NT2/D1 (cell line): ENCODE measurements at regions not wholly inside any gene's neighbourhood (a gene's known extent, or its start where the extent isn't known, plus 50 kb on each side); places are given as distances from the start of the nearest gene placed in this dataset.

Source experiments
- DNase-seq: peaks from one replicate; pipeline ENCODE4 v3.0.0-alpha.2; 2011; ENCODE audit warnings: low read depth, low spot score
- H3K27me3 ChIP-seq: 2 replicates; pipeline ENCODE4 v1.6.0; 2011; ENCODE audit warnings: mild to moderate bottlenecking; ENCODE audit not compliant: insufficient read length, insufficient read depth
- H3K36me3 ChIP-seq: 2 replicates; pipeline ENCODE4 v1.6.1; 2011; ENCODE audit warnings: mild to moderate bottlenecking, low read length, mixed read lengths; ENCODE audit not compliant: insufficient read depth, insufficient read length
- H3K4me1 ChIP-seq: 2 replicates; pipeline ENCODE4 v1.5.1; 2011; ENCODE audit not compliant: insufficient read depth, insufficient read length
- H3K4me3 ChIP-seq: 2 replicates; pipeline ENCODE4 v1.5.1; 2011; ENCODE audit warnings: low read depth; ENCODE audit not compliant: insufficient read length
- H3K9ac ChIP-seq: 2 replicates; pipeline ENCODE4 v1.6.0; 2011; ENCODE audit warnings: low read depth; ENCODE audit not compliant: insufficient read length
- H3K9me3 ChIP-seq: 2 replicates; pipeline ENCODE4 v1.5.1; 2011; ENCODE audit warnings: mild to moderate bottlenecking, low read length; ENCODE audit not compliant: insufficient read depth
- SUZ12 ChIP-seq: IDR thresholded peaks from 2 replicates; pipeline ENCODE4 v1.6.1; 2011; ENCODE audit not compliant: insufficient read length, insufficient read depth; ENCODE audit errors: extremely low read depth
- YY1 ChIP-seq: IDR thresholded peaks from 2 replicates; pipeline ENCODE4 v1.6.1; 2011; ENCODE audit not compliant: insufficient read length, insufficient read depth
- ZNF274 ChIP-seq: IDR thresholded peaks from 2 replicates; pipeline ENCODE4 v1.6.1; 2011; ENCODE audit warnings: mild to moderate bottlenecking, low read depth, low read length

DNA sequence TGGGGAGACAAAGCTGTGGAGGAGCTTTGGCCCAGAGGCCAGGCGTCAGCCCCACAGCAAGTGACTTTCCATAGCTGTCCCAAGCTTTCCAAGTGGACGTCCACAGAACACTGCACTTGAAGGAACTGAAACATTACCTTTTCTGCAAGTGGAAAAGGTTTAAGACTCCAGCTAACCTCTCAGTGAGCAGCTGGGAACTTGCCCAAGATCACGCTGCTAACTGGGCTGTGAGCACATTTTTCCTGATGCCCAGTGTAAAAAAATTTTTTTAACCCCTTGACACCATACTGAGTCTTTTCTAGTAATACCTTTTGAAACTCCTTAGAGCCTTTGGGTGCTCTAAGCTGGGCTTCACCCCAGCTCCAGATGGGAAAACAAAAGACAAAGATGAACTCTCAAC, 256.7 kb downstream of the HAUS1 start:
- H3K36me3 ChIP-seq, result no peaks in the 10 kb centered on the region
- peaks cover 13% of the 10 kb centered on the region; the same call in 1 of the 2 replicates for H3K9me3 ChIP-seq
- H3K9ac ChIP-seq, result no peak overlapping the region
- H3K4me3 ChIP-seq, result no peak overlapping the region
- H3K27me3 ChIP-seq, result no peaks in the 10 kb centered on the region
- H3K4me1 ChIP-seq, result peaks cover 7% of the 10 kb centered on the region
- TF ChIP-seq ZNF274 (no peak), YY1 (no peak), SUZ12 (no peak)
- DNase-seq, result no peak

DNA sequence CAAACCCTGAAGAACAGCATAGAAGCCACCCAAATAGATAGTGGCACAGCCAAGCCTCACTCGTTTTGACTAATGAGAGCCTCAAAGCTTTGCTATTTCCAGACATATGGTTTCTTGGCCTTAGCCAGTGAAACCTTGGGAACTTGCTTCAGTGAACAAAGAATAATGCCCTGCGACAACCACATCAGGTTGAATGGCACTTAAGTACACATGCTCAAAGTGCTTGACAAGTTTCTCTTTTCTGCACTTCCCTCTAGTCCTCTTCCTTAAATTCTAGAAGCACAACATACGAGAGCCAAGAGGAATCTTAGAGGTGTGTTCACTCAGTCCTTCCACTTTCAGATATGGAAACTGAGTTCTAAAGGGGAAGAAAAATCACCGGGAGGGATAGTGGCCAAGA, 258.3 kb downstream of the HAUS1 start:
- TF ChIP-seq ZNF274 (no peak), YY1 (no peak)
- no peak for DNase-seq
- no peak overlapping the region for H3K9ac ChIP-seq
- no peaks in the 10 kb centered on the region for H3K36me3 ChIP-seq
- no peak overlapping the region for H3K4me3 ChIP-seq
- H3K4me1 ChIP-seq, result peaks cover 7% of the 10 kb centered on the region
- peaks cover 13% of the 10 kb centered on the region; the same call in 1 of the 2 replicates for H3K9me3 ChIP-seq
- H3K27me3 ChIP-seq, result no peaks in the 10 kb centered on the region

DNA sequence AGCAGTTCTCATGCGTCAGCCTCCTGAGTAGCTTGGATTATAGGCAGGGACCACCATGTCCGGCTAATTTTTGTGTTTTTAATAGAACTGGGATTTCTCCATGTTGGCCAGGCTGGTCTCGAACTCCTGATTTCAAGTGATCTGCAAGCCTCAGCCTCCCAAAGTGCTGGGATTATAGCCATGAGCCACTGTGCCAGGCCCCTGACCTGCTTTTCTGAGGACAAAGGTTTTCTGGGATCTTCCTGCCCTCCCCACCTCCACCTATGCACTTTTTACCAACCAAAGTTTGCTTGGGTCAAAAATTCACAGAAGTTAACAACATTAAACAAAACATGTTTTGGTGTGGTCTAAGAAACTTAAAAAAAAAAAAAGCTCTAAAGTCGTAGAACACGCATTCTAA, 259.9 kb downstream of the HAUS1 start:
- no peaks in the 10 kb centered on the region for H3K27me3 ChIP-seq
- no peak overlapping the region for H3K9ac ChIP-seq
- peaks cover 12% of the 10 kb centered on the region; the same call in 1 of the 2 replicates for H3K9me3 ChIP-seq
- H3K4me1 ChIP-seq, result no peaks in the 10 kb centered on the region
- no peaks in the 10 kb centered on the region for H3K36me3 ChIP-seq
- TF ChIP-seq SUZ12, result no peak
- no peak for TF ChIP-seq YY1
- no peak for TF ChIP-seq ZNF274
- no peak overlapping the region for H3K4me3 ChIP-seq
- no peak for DNase-seq

DNA sequence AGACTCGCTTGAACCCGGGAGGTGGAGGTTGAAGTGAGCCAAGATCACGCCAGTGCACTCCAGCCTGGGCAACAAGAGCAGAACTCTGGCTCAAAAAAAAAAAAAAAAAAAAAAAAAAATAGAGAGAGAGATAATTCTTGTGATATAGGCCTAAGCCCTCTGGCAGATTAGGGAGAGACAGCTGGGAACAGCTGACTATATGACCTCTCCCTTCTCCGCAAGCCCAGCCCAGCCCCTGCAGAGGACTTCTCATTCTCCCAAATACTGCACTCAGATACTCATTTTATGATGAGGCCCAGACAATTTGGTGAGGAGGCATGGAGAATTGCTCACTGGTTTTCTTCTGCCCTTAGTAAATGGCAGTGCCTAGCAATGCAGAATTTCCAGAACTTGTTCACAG, 262.0 kb downstream of the HAUS1 start:
- Histone ChIP-seq H3K27me3 (no peaks in the 10 kb centered on the region), H3K4me3 (no peak overlapping the region), H3K9ac (no peak overlapping the region), H3K36me3 (no peaks in the 10 kb centered on the region), H3K4me1 (no peaks in the 10 kb centered on the region), H3K9me3 (no peaks in the 10 kb centered on the region)
- no peak for DNase-seq
- TF ChIP-seq ZNF274 (no peak), YY1 (no peak), SUZ12 (no peak)

DNA sequence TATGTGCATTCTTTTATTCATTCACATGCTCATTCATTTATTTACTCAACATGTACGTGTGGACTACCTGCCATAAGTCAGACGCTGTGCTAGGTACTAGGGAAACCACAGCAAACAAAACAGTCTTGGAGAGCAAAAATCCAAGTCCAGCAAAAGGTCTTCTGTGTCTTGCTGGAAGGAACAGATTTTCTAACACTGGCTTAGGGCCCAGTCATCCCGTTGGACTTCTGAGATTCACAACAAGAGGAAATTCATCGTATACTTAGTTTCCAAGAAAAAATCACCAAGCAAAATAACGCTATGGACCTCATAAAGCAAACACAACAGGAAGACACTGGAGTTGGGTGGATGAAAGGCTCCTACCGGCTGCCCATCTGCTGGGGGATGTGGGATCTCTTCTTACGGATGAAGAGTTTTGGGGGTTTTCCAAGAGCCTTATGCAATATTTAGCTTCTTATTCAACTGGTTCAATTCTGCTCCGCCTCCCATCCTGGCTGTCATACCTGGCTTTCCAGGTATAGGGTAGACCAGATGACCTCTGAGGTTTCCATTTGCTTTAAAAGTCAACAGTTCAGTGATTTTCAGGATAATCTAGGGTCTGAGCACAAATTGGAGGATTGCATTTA, 262.7 kb downstream of the HAUS1 start:
- Histone ChIP-seq H3K4me3 (no peak overlapping the region), H3K27me3 (no peaks in the 10 kb centered on the region), H3K36me3 (no peaks in the 10 kb centered on the region), H3K9ac (no peak overlapping the region), H3K4me1 (no peaks in the 10 kb centered on the region), H3K9me3 (no peaks in the 10 kb centered on the region)
- TF ChIP-seq YY1 (no peak), SUZ12 (no peak), ZNF274 (no peak)
- DNase-seq, result no peak

DNA sequence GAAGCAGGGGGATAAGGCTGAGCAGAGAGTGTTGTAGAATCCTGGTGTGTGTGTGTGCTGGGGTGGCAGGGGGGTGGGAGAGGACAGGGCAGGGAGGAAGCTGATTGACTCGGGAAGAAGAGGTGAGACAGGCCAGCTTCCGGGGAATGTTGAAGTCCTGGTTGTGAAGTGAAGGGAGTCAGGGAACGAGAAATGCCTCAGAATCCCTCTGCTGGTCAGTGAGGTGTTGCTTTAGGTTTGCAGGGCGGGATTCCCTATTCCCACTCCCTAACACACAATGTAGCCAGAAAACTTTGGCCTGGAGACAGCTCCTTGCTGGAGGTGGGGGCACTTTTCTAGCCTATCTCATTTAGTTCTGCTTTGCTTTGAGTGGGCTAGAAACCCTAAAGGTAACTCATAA, 265.1 kb downstream of the HAUS1 start:
- Histone ChIP-seq H3K4me3 (no peak overlapping the region), H3K27me3 (no peaks in the 10 kb centered on the region), H3K36me3 (no peaks in the 10 kb centered on the region), H3K9me3 (no peaks in the 10 kb centered on the region), H3K4me1 (peaks cover 4% of the 10 kb centered on the region), H3K9ac (no peak overlapping the region)
- TF ChIP-seq ZNF274 (no peak), YY1 (no peak), SUZ12 (no peak)
- no peak for DNase-seq

DNA sequence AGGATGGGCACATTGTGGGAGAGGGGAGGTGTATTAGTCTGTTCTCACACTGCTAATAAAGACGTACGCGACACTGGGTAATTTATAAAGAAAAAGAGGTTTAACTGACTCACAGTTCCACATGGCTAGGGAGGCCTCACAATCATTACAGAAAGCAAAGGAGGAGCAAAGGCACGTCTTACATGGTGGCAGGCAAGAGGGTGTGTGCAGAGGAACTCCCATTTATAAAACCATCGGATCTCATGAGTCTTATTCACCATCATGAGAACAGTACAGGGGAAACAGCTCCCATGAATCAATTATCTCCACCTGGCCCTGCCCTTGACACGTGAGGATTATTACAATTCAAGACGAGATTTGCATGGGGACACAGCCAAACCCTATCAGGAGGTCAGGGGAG, 266.7 kb downstream of the HAUS1 start:
- no peaks in the 10 kb centered on the region for H3K9me3 ChIP-seq
- TF ChIP-seq SUZ12, result no peak
- no peak for TF ChIP-seq ZNF274
- no peak for TF ChIP-seq YY1
- H3K36me3 ChIP-seq, result no peaks in the 10 kb centered on the region
- no peak for DNase-seq
- peaks cover 7% of the 10 kb centered on the region for H3K4me1 ChIP-seq
- H3K4me3 ChIP-seq, result no peak overlapping the region
- H3K9ac ChIP-seq, result no peak overlapping the region
- H3K27me3 ChIP-seq, result no peaks in the 10 kb centered on the region
